H1 (cell line): ENCODE measurements at regions not wholly inside any gene's neighbourhood (a gene's known extent, or its start where the extent isn't known, plus 50 kb on each side); places are given as distances from the start of the nearest gene placed in this dataset.

Source experiments
- CTCF ChIA-PET: fragments of 300-600 bp; sonication (Branson Sonifier 250); formaldehyde crosslinking; loops from one replicate; lab custom pipeline; 2021; ENCODE audit not compliant: partially characterized antibody; lab: Charles Lee
- POLR2A ChIA-PET: fragments of 300-600 bp; sonication (Branson Sonifier 250); formaldehyde crosslinking; loops from one replicate; lab custom pipeline; 2021; ENCODE audit warnings: inconsistent platforms; ENCODE audit not compliant: partially characterized antibody; lab: Charles Lee
- DNase-seq, 2 experiments: peaks; one replicate each; pipeline versions ENCODE4 v3.0.0 to v3.0.0-alpha.2; 2010 to 2022; ENCODE audit warnings: low spot score in 2 of 2, low read depth in 1 of 2, mixed read lengths in 1 of 2
- FAIRE-seq: peaks from 2 replicates; lab custom pipeline; 2011; peaks lifted over from hg19 to GRCh38; lab: Jason Lieb, UNC
- H2AFZ ChIP-seq: 2 replicates; pipeline ENCODE4 v1.8.1; 2012; ENCODE audit warnings: low read length, inconsistent platforms
- H2AK5ac ChIP-seq: 2 replicates; pipeline ENCODE4 v1.6.1; 2013; ENCODE audit warnings: low read depth, low read length
- H2BK120ac ChIP-seq: replicated peaks from 2 replicates; pipeline ENCODE3; 2013; ENCODE audit warnings: low read depth, low read length, inconsistent platforms
- H2BK12ac ChIP-seq: 2 replicates; pipeline ENCODE4 v1.6.1; 2013; ENCODE audit warnings: low read depth, low read length
- H2BK15ac ChIP-seq: 2 replicates; pipeline ENCODE4 v1.6.1; 2013; ENCODE audit warnings: low read length
- H2BK20ac ChIP-seq: 2 replicates; pipeline ENCODE4 v1.6.1; 2013; ENCODE audit warnings: low read length
- H2BK5ac ChIP-seq: 2 replicates; pipeline ENCODE4 v1.6.1; 2013; ENCODE audit warnings: low read depth, low read length
- H3K14ac ChIP-seq: 2 replicates; pipeline ENCODE4 v1.6.1; 2013; ENCODE audit warnings: inconsistent platforms; ENCODE audit not compliant: insufficient read length
- H3K18ac ChIP-seq: 2 replicates; pipeline ENCODE4 v1.6.1; 2013; ENCODE audit warnings: low read length; ENCODE audit errors: extremely low read depth
- H3K23ac ChIP-seq: 2 replicates; pipeline ENCODE4 v1.6.1; 2013; ENCODE audit warnings: inconsistent platforms; ENCODE audit not compliant: insufficient read length
- H3K23me2 ChIP-seq: 2 replicates; pipeline ENCODE4 v1.6.1; 2013; ENCODE audit warnings: low read depth, low read length
- H3K27ac ChIP-seq: 2 replicates; pipeline ENCODE4 v1.6.1; 2011; ENCODE audit warnings: low read depth, low read length, inconsistent platforms
- H3K27me3 ChIP-seq, 4 experiments: replicated peaks in 1 of 4; 1 replicate in 1 of 4; 2 replicates in 3 of 4; pipeline versions ENCODE4 v1.6.1 to v1.8.1; 2011 to 2013; ENCODE audit warnings: low read length in 3 of 4, mild to moderate bottlenecking in 3 of 4, inconsistent platforms in 2 of 4, mixed read lengths in 2 of 4, moderate library complexity in 1 of 4; ENCODE audit not compliant: control insufficient read depth in 3 of 4, insufficient read depth in 3 of 4; ENCODE audit errors: extremely low read depth in 1 of 4
- H3K36me3 ChIP-seq, 4 experiments: 2 replicates each; pipeline versions ENCODE4 v1.6.1 to v1.8.1; 2011 to 2013; ENCODE audit warnings: mild to moderate bottlenecking in 4 of 4, low read length in 3 of 4, moderate library complexity in 2 of 4, control low read depth in 1 of 4, inconsistent platforms in 1 of 4; ENCODE audit not compliant: insufficient read depth in 4 of 4, control insufficient read depth in 2 of 4
- H3K4ac ChIP-seq: replicated peaks from 2 replicates; pipeline ENCODE3; 2013; ENCODE audit warnings: low read length, low read depth, mixed read lengths, inconsistent platforms; ENCODE audit not compliant: insufficient read length
- H3K4me1 ChIP-seq, 4 experiments: replicated peaks in 1 of 4; 1 replicate in 1 of 4; 2 replicates in 3 of 4; pipeline versions ENCODE4 v1.6.1 to v1.8.1; 2011 to 2013; ENCODE audit warnings: low read length in 3 of 4, inconsistent platforms in 2 of 4, mixed read lengths in 1 of 4; ENCODE audit not compliant: insufficient read depth in 4 of 4, control insufficient read depth in 3 of 4
- H3K4me2 ChIP-seq, 2 experiments: 2 replicates each; pipeline versions ENCODE4 v1.6.1 to v1.8.1; 2011 to 2013; ENCODE audit warnings: low read depth in 2 of 2, low read length in 2 of 2, control low read depth in 1 of 2, inconsistent platforms in 1 of 2, mild to moderate bottlenecking in 1 of 2; ENCODE audit not compliant: insufficient read depth in 1 of 2
- H3K4me3 ChIP-seq, 4 experiments: fragments of 200-600, 300-600 bp in 1 of 4; sonication (generic), shearing (Covaris generic), sonication (Bioruptor Twin) in 1 of 4; 2 replicates each; pipeline versions ENCODE4 v1.5.1 to v1.8.1; 2011 to 2016; ENCODE audit warnings: low read length in 4 of 4, low read depth in 3 of 4, control low read depth in 2 of 4, inconsistent platforms in 2 of 4, mild to moderate bottlenecking in 2 of 4, mixed read lengths in 1 of 4, moderate library complexity in 1 of 4; ENCODE audit not compliant: insufficient read depth in 2 of 4; ENCODE audit errors: extremely low read depth in 1 of 4
- H3K56ac ChIP-seq: replicated peaks from 2 replicates; pipeline ENCODE3; 2013; ENCODE audit warnings: low read depth, mild to moderate bottlenecking, mixed read lengths, low read length, inconsistent platforms; ENCODE audit not compliant: insufficient read length
- H3K79me1 ChIP-seq: 2 replicates; pipeline ENCODE4 v1.6.1; 2013; ENCODE audit warnings: low read depth, low read length, control low read depth
- H3K79me2 ChIP-seq, 2 experiments: 2 replicates each; pipeline versions ENCODE4 v1.6.1 to v1.8.1; 2012 to 2013; ENCODE audit warnings: low read length in 2 of 2, mild to moderate bottlenecking in 2 of 2, inconsistent platforms in 1 of 2; ENCODE audit not compliant: insufficient read depth in 2 of 2, control insufficient read depth in 1 of 2
- H3K9ac ChIP-seq, 4 experiments: replicated peaks in 1 of 4; 1 replicate in 1 of 4; 2 replicates in 3 of 4; pipeline versions ENCODE4 v1.6.1 to v1.8.1; 2011 to 2013; ENCODE audit warnings: low read depth in 3 of 4, low read length in 3 of 4, control low read depth in 2 of 4, mild to moderate bottlenecking in 2 of 4, moderate library complexity in 2 of 4, inconsistent platforms in 1 of 4; ENCODE audit errors: extremely low read depth in 1 of 4
- H3K9me3 ChIP-seq, 2 experiments: 2 replicates each; pipeline versions ENCODE4 v1.6.1 to v1.8.1; 2012 to 2013; ENCODE audit warnings: mild to moderate bottlenecking in 2 of 2, moderate library complexity in 2 of 2, control low read depth in 1 of 2, inconsistent platforms in 1 of 2, low read depth in 1 of 2, low read length in 1 of 2, mixed read lengths in 1 of 2; ENCODE audit not compliant: insufficient read depth in 2 of 2
- H4K20me1 ChIP-seq, 2 experiments: replicated peaks in 1 of 2; 2 replicates each; pipeline versions ENCODE3 to v1.8.1; 2011 to 2013; ENCODE audit warnings: inconsistent platforms in 2 of 2, low read length in 2 of 2, mild to moderate bottlenecking in 1 of 2; ENCODE audit not compliant: insufficient read depth in 2 of 2, control insufficient read depth in 1 of 2
- H4K5ac ChIP-seq: 2 replicates; pipeline ENCODE4 v1.6.1; 2013; ENCODE audit warnings: low read length, low read depth, mixed read lengths, inconsistent platforms; ENCODE audit not compliant: insufficient read length
- H4K8ac ChIP-seq: 2 replicates; pipeline ENCODE4 v1.8.0; 2013; ENCODE audit warnings: mild to moderate bottlenecking, moderate library complexity, low read length, inconsistent platforms; ENCODE audit not compliant: insufficient read depth; ENCODE audit errors: extremely low read depth
- H4K91ac ChIP-seq: replicated peaks from 2 replicates; pipeline ENCODE3; 2013; ENCODE audit warnings: low read length, mixed read lengths, inconsistent platforms; ENCODE audit not compliant: insufficient read length
- BCL11A ChIP-seq, 2 experiments: IDR thresholded peaks; one replicate each; pipeline ENCODE4 v1.6.1; 2011; ENCODE audit warnings: low read depth in 2 of 2, low read length in 2 of 2, mild to moderate bottlenecking in 2 of 2
- CBX8 ChIP-seq: fragments of 300-800, 300-1000 bp; sonication (generic); IDR thresholded peaks from 2 replicates; pipeline ENCODE4 v1.7.1; 2016; ENCODE audit warnings: low read depth, low read length, borderline replicate concordance
- CEBPB ChIP-seq: IDR thresholded peaks from 2 replicates; pipeline ENCODE4 v1.6.1; 2012; ENCODE audit warnings: low read depth, low read length
- CREB1 ChIP-seq: IDR thresholded peaks from 2 replicates; pipeline ENCODE4 v1.6.1; 2012; ENCODE audit warnings: inconsistent platforms
- JUN ChIP-seq: IDR thresholded peaks from 2 replicates; pipeline ENCODE4 v1.6.1; 2011; ENCODE audit warnings: low read depth, mild to moderate bottlenecking, improper control_type of control experiment, low read length
- NRF1 ChIP-seq: IDR thresholded peaks from 2 replicates; pipeline ENCODE4 v1.6.1; 2011; ENCODE audit warnings: mild to moderate bottlenecking, low read depth, low read length, improper control_type of control experiment
- POLR2A ChIP-seq, 2 experiments: IDR thresholded peaks; 1 replicate in 1 of 2; 2 replicates in 1 of 2; pipeline ENCODE4 v1.6.1; 2011; ENCODE audit warnings: low read depth in 2 of 2, low read length in 2 of 2, mild to moderate bottlenecking in 2 of 2; ENCODE audit errors: control extremely low read depth in 1 of 2
- RNF2 ChIP-seq: fragments of 200-900, 300-1000 bp; sonication (generic); IDR thresholded peaks from 2 replicates; pipeline ENCODE4 v1.7.1; 2016; ENCODE audit warnings: borderline replicate concordance, low read depth, mild to moderate bottlenecking, antibody characterized with exemption, low read length; ENCODE audit not compliant: poor library complexity, severe bottlenecking; ENCODE audit errors: missing control alignments
- RXRA ChIP-seq: IDR thresholded peaks from 2 replicates; pipeline ENCODE4 v1.6.1; 2011; ENCODE audit warnings: low read depth, mild to moderate bottlenecking, low read length, moderate library complexity; ENCODE audit not compliant: insufficient read depth
- TBP ChIP-seq: IDR thresholded peaks from 2 replicates; pipeline ENCODE4 v1.6.1; 2011; ENCODE audit warnings: low read depth, low read length, improper control_type of control experiment
- WGBS, 2 experiments: shearing (Covaris generic) in 1 of 2; methylation state at CpG; one replicate each; pipeline versions ENCODE4 v1.1.6 to v1.1.7; 2013 to 2015; ENCODE audit warnings: low lambda C conversion rate in 2 of 2, mixed read lengths in 2 of 2, inconsistent platforms in 1 of 2, low coverage in 1 of 2, missing lambda C conversion rate in 1 of 2; ENCODE audit not compliant: insufficient replicate concordance in 2 of 2, insufficient coverage in 1 of 2, insufficient read length in 1 of 2; ENCODE audit errors: extremely low coverage in 1 of 2, missing lambda C conversion rate in 1 of 2; 5-methylcytosine and 5-hydroxymethylcytosine counted together
- TF ChIP-seq, protein P1 (sequence below): IDR thresholded peaks from 2 replicates; pipeline ENCODE4 v1.6.1; 2011; ENCODE audit warnings: low read depth, mild to moderate bottlenecking, low read length; ENCODE audit not compliant: insufficient read depth

DNA sequence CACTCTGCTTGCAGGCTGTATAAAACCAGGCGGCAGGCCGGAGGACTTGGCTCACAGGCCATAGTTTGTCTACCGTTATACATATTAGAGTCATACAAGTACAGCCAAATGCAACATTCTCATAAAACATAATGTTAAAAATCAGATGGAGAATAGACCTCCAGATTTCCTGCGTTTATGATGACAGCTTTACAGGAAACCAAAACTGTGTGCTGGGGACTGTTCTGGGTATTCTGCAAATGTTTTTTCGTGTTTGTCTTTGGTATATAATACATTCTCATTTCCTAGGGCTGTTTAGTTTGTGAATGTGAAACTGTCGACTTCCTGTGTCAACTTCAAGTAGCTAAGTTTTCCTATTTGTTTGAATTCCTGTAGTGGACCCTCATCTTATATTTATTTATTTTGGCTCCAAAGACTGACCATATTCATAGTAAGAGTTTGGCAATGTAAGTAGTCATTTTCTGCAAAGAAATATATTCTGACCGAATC, 79.5 kb upstream of the FAM9C start:
- no peak overlapping the region for H4K5ac ChIP-seq
- H2BK15ac ChIP-seq: no peak overlapping the region
- FAIRE-seq: no peak
- no peaks in the 10 kb centered on the region for H3K79me1 ChIP-seq
- H3K4ac ChIP-seq: no peak overlapping the region
- no peaks in the 10 kb centered on the region for H3K23me2 ChIP-seq
- no peak overlapping the region for H3K23ac ChIP-seq
- no peak overlapping the region for H3K4me3 ChIP-seq
- H3K27me3 ChIP-seq: no peaks in the 10 kb centered on the region; a peak in 1 of 7 replicates
- H4K20me1 ChIP-seq: no peaks in the 10 kb centered on the region
- no peaks in the 10 kb centered on the region for H3K9me3 ChIP-seq
- TF ChIP-seq RXRA (no peak), CEBPB (no peak), BCL11A (IDR thresholded peaks at IDR 0.05; ENCODE audit: low read depth in 2 of 2, low read length in 2 of 2) (no peak), CREB1 (no peak), TBP (no peak), RNF2 (no peak), NRF1 (no peak), CBX8 (no peak), JUN (no peak), POLR2A (IDR thresholded peaks at IDR 0.05; ENCODE audit: control extremely low read depth in 1 of 2, low read depth in 2 of 2, low read length in 2 of 2) (no peak)
- TF ChIP-seq, protein P1, sequence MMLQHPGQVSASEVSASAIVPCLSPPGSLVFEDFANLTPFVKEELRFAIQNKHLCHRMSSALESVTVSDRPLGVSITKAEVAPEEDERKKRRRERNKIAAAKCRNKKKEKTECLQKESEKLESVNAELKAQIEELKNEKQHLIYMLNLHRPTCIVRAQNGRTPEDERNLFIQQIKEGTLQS: no peak
- TF ChIP-seq, all 59 proteins: peak for 0
- H4K91ac ChIP-seq: no peak overlapping the region
- H3K4me1 ChIP-seq: no peaks in the 10 kb centered on the region
- no peak overlapping the region for H2AK5ac ChIP-seq
- no peak overlapping the region for H2BK12ac ChIP-seq
- H3K79me2 ChIP-seq: no peaks in the 10 kb centered on the region
- no peak overlapping the region for H2BK120ac ChIP-seq
- no peak overlapping the region for H2BK20ac ChIP-seq
- WGBS, 2 experiments: 92% methylated on average over 7 of the region's 7 CpGs; no CpG with 5 or more reads in 1 of the 2 experiments
- CTCF ChIA-PET: no interaction called here
- H2BK5ac ChIP-seq: no peak overlapping the region
- POLR2A ChIA-PET: no interaction called here
- no peak overlapping the region for H3K27ac ChIP-seq
- H3K9ac ChIP-seq: no peak overlapping the region
- no peak for DNase-seq
- H3K14ac ChIP-seq: no peak overlapping the region
- no peaks in the 10 kb centered on the region for H3K36me3 ChIP-seq
- H3K4me2 ChIP-seq: no peak overlapping the region
- H3K18ac ChIP-seq: no peak overlapping the region
- no peak overlapping the region for H4K8ac ChIP-seq
- H3K56ac ChIP-seq: no peak overlapping the region
- H2AFZ ChIP-seq: no peak overlapping the region
